GM21717 (cell line): ENCODE measurements at regions not wholly inside any gene's neighbourhood (a gene's known extent, or its start where the extent isn't known, plus 50 kb on each side); places are given as distances from the start of the nearest gene placed in this dataset.

Experiments used
- ATAC-seq: cut with Tn5 transposase; IDR thresholded peaks from one replicate; pipeline ENCODE4 v1.9.1; 2021; ENCODE audit warnings: mild to moderate bottlenecking, moderate library complexity; ENCODE audit not compliant: unreplicated experiment

- ATAC-seq = no peak
These were observed 407.6 kb upstream of the PSMD7 start for GRCh38 chr16:73888840-73889490.

GRCh38 chr16:73887911-73888310 is 408.7 kb upstream of the PSMD7 start:
- no peak for ATAC-seq

- ATAC-seq = no peak
These were observed 410.2 kb upstream of the PSMD7 start for GRCh38 chr16:73886426-73886825.

- no peak for ATAC-seq
These were observed 411.3 kb upstream of the PSMD7 start for GRCh38 chr16:73885319-73885718.

GRCh38 chr16:73883841-73884240 is 412.8 kb upstream of the PSMD7 start:
- ATAC-seq = no peak

GRCh38 chr16:73883126-73883525 is 413.5 kb upstream of the PSMD7 start:
- no peak for ATAC-seq

- no peak for ATAC-seq
These were observed 414.0 kb upstream of the PSMD7 start for GRCh38 chr16:73882651-73883050.

- no peak for ATAC-seq
These were observed 414.6 kb upstream of the PSMD7 start for GRCh38 chr16:73882033-73882432.

GRCh38 chr16:73879621-73880020 is 417.0 kb upstream of the PSMD7 start:
- no peak for ATAC-seq

GRCh38 chr16:73878611-73879010 is 418.0 kb upstream of the PSMD7 start:
- no peak for ATAC-seq

GRCh38 chr16:73877150-73877549 is 419.5 kb upstream of the PSMD7 start:
- ATAC-seq = no peak

GRCh38 chr16:73875996-73876690 is 420.5 kb upstream of the PSMD7 start:
- no peak for ATAC-seq

GRCh38 chr16:73874324-73874723 is 422.3 kb upstream of the PSMD7 start:
- no peak for ATAC-seq

GRCh38 chr16:73873643-73874042 is 423.0 kb upstream of the PSMD7 start:
- no peak for ATAC-seq

GRCh38 chr16:73872856-73873255 is 423.8 kb upstream of the PSMD7 start:
- ATAC-seq = no peak

GRCh38 chr16:73871088-73871733 is 425.4 kb upstream of the PSMD7 start:
- no peak for ATAC-seq

- no peak for ATAC-seq
These were observed 427.5 kb upstream of the PSMD7 start for GRCh38 chr16:73869126-73869525.

- no peak for ATAC-seq
These were observed 431.7 kb upstream of the PSMD7 start for GRCh38 chr16:73864868-73865267.

GRCh38 chr16:73858326-73858725 is 438.3 kb upstream of the PSMD7 start:
- no peak for ATAC-seq

GRCh38 chr16:73853968-73854367 is 442.6 kb upstream of the PSMD7 start:
- ATAC-seq = no peak

GRCh38 chr16:73852561-73852960 is 444.1 kb upstream of the PSMD7 start:
- ATAC-seq = no peak

GRCh38 chr16:73848993-73849392 is 447.6 kb upstream of the PSMD7 start:
- ATAC-seq = no peak
